Lung (tissue), 11 donors: ENCODE measurements at regions not wholly inside any gene's neighbourhood (a gene's known extent, or its start where the extent isn't known, plus 50 kb on each side); places are given as distances from the start of the nearest gene placed in this dataset.

Experiments
- ATAC-seq: fragments of 200-7000 bp; cut with Tn5 transposase; one replicate; pipeline ENCODE4 v1.9.1; 2020; ENCODE audit warnings: moderate number of reproducible peaks; ENCODE audit not compliant: insufficient read depth, low FRiP score
- DNase-seq, 3 donors: peaks; one replicate each; pipeline ENCODE4 v3.0.0-alpha.2; 2013 to 2017
- H3K27ac ChIP-seq, 2 donors: one replicate each; pipeline ENCODE4 v1.5.1; 2013; ENCODE audit warnings: mild to moderate bottlenecking in 2 of 2, moderate library complexity in 2 of 2, control low read depth in 1 of 2, inconsistent platforms in 1 of 2, low read depth in 1 of 2, low read length in 1 of 2
- H3K27me3 ChIP-seq, 3 donors: one replicate each; pipeline ENCODE4 v1.5.1; 2013; ENCODE audit warnings: low read length in 2 of 3; ENCODE audit not compliant: control insufficient read depth in 3 of 3, insufficient read depth in 3 of 3
- H3K36me3 ChIP-seq, 4 donors: one replicate each; pipeline ENCODE4 v1.5.1; 2013; ENCODE audit warnings: low read length in 4 of 4, mild to moderate bottlenecking in 1 of 4, moderate library complexity in 1 of 4; ENCODE audit not compliant: control insufficient read depth in 4 of 4, insufficient read depth in 4 of 4
- H3K4me1 ChIP-seq, 5 donors: one replicate each; pipeline ENCODE4 v1.5.1; 2013; ENCODE audit warnings: low read length in 5 of 5, mild to moderate bottlenecking in 2 of 5, moderate library complexity in 1 of 5; ENCODE audit not compliant: control insufficient read depth in 5 of 5, insufficient read depth in 5 of 5
- H3K4me3 ChIP-seq: one replicate; pipeline ENCODE4 v1.5.1; 2013; ENCODE audit warnings: mild to moderate bottlenecking, control low read depth, moderate library complexity
- H3K9ac ChIP-seq, 2 donors: one replicate each; pipeline ENCODE4 v1.5.1; 2013; ENCODE audit warnings: low read length in 2 of 2, control low read depth in 1 of 2; ENCODE audit not compliant: insufficient read depth in 1 of 2
- H3K9me3 ChIP-seq, 4 donors: one replicate each; pipeline ENCODE4 v1.5.1; 2013; ENCODE audit warnings: low read length in 3 of 4, mild to moderate bottlenecking in 1 of 4, moderate library complexity in 1 of 4; ENCODE audit not compliant: control insufficient read depth in 4 of 4, insufficient read depth in 3 of 4
- CTCF ChIP-seq: IDR thresholded peaks from 2 replicates; pipeline ENCODE4 v1.5.1; 2012; ENCODE audit warnings: mild to moderate bottlenecking; ENCODE audit errors: control extremely low read depth, extremely low read depth
- WGBS, 2 donors: extraction: QIAGEN DNeasy Blood & Tissue Kit; methylation state at CpG; one replicate each; pipeline ENCODE4 v1.1.7; 2013; 5-methylcytosine and 5-hydroxymethylcytosine counted together
- donor health status: control.
- donor health status: control.
- donor health status: Bipolar disorder and iron deficiency.
- donor health status: healthy.
- donor health status: DM: yes; HTN: yes; CAD: no.

GRCh38 chr5:3120028-3120427 is 368.6 kb upstream of the IRX2 start:
- H3K9ac ChIP-seq, result no peak overlapping the region
- ATAC-seq (no peak), DNase-seq (no peak)
- H3K9me3 ChIP-seq, result peaks cover 0 to 7% (median 0%) of the 10 kb centered on the region in 4 donors
- H3K27me3 ChIP-seq, result peaks cover 0 to 57% (median 56%) of the 10 kb centered on the region in 3 donors
- no peak overlapping the region for H3K4me3 ChIP-seq
- peaks cover 0 to 9% (median 0%) of the 10 kb centered on the region in 5 donors for H3K4me1 ChIP-seq
- 29 to 52% methylated on average over 10 of the region's 10 CpGs for WGBS, 2 donors
- TF ChIP-seq CTCF, result no peak
- H3K36me3 ChIP-seq, result no peaks in the 10 kb centered on the region
- H3K27ac ChIP-seq, result no peak overlapping the region

- Histone ChIP-seq H3K4me3 (no peak overlapping the region), H3K4me1 (peaks cover 0 to 9% (median 0%) of the 10 kb centered on the region in 5 donors), H3K27ac (no peak overlapping the region), H3K9ac (no peak overlapping the region), H3K36me3 (no peaks in the 10 kb centered on the region), H3K9me3 (peaks cover 0 to 7% (median 0%) of the 10 kb centered on the region in 4 donors), H3K27me3 (peaks cover 0 to 57% (median 56%) of the 10 kb centered on the region in 3 donors)
- TF ChIP-seq CTCF, result no peak
- DNase-seq (no peak), ATAC-seq (no peak)
- 20 to 24% methylated on average over 4 of the region's 4 CpGs for WGBS, 2 donors
These were observed 368.0 kb upstream of the IRX2 start for GRCh38 chr5:3119435-3119834.

- Histone ChIP-seq H3K4me1 (peaks cover 0 to 9% (median 0%) of the 10 kb centered on the region in 5 donors), H3K4me3 (no peak overlapping the region), H3K27me3 (peaks cover 0 to 56% (median 54%) of the 10 kb centered on the region in 3 donors), H3K9me3 (peaks cover 0 to 8% (median 0%) of the 10 kb centered on the region in 4 donors), H3K9ac (no peak overlapping the region), H3K27ac (no peak overlapping the region), H3K36me3 (no peaks in the 10 kb centered on the region)
- no peak for DNase-seq
- ATAC-seq, result no peak
- 20 to 43% methylated on average over 15 of the region's 15 CpGs for WGBS, 2 donors
- TF ChIP-seq CTCF, result no peak
These were observed 366.9 kb upstream of the IRX2 start for GRCh38 chr5:3118340-3118739.

GRCh38 chr5:3116366-3116765 is 364.9 kb upstream of the IRX2 start:
- Histone ChIP-seq H3K27me3 (peaks cover 0 to 46% (median 46%) of the 10 kb centered on the region in 3 donors), H3K9ac (no peak overlapping the region), H3K9me3 (peaks cover 0 to 6% (median 0%) of the 10 kb centered on the region in 4 donors), H3K4me3 (no peak overlapping the region), H3K4me1 (peaks cover 0 to 3% (median 0%) of the 10 kb centered on the region in 5 donors), H3K27ac (no peak overlapping the region), H3K36me3 (no peaks in the 10 kb centered on the region)
- no peak for TF ChIP-seq CTCF
- ATAC-seq (no peak), DNase-seq (no peak)
- 10 to 27% methylated on average over 23 of the region's 23 CpGs for WGBS, 2 donors
